ENCODE measurements at regions not wholly inside any gene's neighbourhood (a gene's known extent, or its start where the extent isn't known, plus 50 kb on each side); places are given as distances from the start of the nearest gene placed in this dataset.

DNA sequence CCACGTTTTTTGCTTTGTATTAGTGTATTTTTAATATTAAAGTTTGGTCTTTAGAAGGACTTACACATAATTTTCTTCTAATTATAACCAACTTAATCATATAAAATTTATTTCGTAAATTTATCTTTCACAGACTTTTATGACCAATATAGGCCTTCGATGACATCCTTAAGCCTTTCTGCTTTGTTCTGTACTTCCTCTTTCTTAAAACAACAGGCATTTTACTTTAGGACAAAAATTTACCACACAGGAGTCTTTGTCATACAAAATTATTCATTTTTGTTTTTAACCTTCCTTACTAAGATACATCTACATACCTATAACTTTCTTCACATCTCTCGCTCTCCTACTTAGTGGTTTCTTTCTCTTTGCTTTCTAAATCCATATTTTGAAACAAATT, 56.3 kb downstream of the RGS12 start:
- no peaks in the 10 kb centered on the region for H3K27me3 ChIP-seq (ENCODE audit: insufficient read depth, poor library complexity, severe bottlenecking)
- H3K4me3 ChIP-seq (replicated peaks; ENCODE audit: insufficient read depth, low read length): no peak overlapping the region
- DNase-seq (ENCODE audit: low read depth in 1 of 2, low spot score in 1 of 2): no peak
- no peak overlapping the region for H3K27ac ChIP-seq (replicated peaks)
- TF ChIP-seq, protein P1, sequence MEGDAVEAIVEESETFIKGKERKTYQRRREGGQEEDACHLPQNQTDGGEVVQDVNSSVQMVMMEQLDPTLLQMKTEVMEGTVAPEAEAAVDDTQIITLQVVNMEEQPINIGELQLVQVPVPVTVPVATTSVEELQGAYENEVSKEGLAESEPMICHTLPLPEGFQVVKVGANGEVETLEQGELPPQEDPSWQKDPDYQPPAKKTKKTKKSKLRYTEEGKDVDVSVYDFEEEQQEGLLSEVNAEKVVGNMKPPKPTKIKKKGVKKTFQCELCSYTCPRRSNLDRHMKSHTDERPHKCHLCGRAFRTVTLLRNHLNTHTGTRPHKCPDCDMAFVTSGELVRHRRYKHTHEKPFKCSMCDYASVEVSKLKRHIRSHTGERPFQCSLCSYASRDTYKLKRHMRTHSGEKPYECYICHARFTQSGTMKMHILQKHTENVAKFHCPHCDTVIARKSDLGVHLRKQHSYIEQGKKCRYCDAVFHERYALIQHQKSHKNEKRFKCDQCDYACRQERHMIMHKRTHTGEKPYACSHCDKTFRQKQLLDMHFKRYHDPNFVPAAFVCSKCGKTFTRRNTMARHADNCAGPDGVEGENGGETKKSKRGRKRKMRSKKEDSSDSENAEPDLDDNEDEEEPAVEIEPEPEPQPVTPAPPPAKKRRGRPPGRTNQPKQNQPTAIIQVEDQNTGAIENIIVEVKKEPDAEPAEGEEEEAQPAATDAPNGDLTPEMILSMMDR (IDR thresholded peaks at IDR 0.05; ENCODE audit: insufficient read depth, low read length): no peak
- TF ChIP-seq POLR2AphosphoS5 (IDR thresholded peaks at IDR 0.05; ENCODE audit: low read depth) (no peak), SPI1 (IDR thresholded peaks at IDR 0.05; ENCODE audit: borderline replicate concordance, low read depth) (peak; percentile 13; the same call in 1 of the 2 replicates)

DNA sequence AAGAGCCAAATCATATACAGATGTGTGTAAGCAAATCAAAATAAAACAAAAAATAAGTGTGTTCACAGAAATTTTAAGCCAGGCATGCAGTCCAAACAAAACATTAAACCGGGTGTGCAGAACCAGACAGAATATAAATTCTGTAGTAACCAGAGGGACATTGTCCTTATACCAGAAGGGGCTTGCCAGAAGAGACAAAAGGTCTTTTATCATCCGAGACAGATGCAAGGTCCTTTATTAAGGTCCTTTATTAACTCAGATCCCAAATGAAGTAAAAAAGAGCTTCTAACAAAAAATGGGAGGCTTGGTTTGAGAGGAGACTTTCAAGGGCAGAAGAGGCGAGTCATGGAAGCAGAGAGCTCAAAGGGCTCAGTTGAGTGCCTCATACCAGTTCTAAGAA, 59.2 kb downstream of the RGS12 start:
- no peak for TF ChIP-seq POLR2AphosphoS5 (IDR thresholded peaks at IDR 0.05; ENCODE audit: low read depth)
- no peak for TF ChIP-seq SPI1 (IDR thresholded peaks at IDR 0.05; ENCODE audit: borderline replicate concordance, low read depth)
- no peak for TF ChIP-seq GABPA (IDR thresholded peaks at IDR 0.05; ENCODE audit: low read depth)
- TF ChIP-seq, protein P1 (IDR thresholded peaks at IDR 0.05; ENCODE audit: insufficient read depth, low read length): no peak
- TF ChIP-seq, protein P2, sequence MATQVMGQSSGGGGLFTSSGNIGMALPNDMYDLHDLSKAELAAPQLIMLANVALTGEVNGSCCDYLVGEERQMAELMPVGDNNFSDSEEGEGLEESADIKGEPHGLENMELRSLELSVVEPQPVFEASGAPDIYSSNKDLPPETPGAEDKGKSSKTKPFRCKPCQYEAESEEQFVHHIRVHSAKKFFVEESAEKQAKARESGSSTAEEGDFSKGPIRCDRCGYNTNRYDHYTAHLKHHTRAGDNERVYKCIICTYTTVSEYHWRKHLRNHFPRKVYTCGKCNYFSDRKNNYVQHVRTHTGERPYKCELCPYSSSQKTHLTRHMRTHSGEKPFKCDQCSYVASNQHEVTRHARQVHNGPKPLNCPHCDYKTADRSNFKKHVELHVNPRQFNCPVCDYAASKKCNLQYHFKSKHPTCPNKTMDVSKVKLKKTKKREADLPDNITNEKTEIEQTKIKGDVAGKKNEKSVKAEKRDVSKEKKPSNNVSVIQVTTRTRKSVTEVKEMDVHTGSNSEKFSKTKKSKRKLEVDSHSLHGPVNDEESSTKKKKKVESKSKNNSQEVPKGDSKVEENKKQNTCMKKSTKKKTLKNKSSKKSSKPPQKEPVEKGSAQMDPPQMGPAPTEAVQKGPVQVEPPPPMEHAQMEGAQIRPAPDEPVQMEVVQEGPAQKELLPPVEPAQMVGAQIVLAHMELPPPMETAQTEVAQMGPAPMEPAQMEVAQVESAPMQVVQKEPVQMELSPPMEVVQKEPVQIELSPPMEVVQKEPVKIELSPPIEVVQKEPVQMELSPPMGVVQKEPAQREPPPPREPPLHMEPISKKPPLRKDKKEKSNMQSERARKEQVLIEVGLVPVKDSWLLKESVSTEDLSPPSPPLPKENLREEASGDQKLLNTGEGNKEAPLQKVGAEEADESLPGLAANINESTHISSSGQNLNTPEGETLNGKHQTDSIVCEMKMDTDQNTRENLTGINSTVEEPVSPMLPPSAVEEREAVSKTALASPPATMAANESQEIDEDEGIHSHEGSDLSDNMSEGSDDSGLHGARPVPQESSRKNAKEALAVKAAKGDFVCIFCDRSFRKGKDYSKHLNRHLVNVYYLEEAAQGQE (IDR thresholded peaks at IDR 0.05; ENCODE audit: insufficient replicate concordance, low read depth): no peak
- H3K27me3 ChIP-seq (ENCODE audit: insufficient read depth, poor library complexity, severe bottlenecking): no peaks in the 10 kb centered on the region
- DNase-seq (ENCODE audit: low read depth in 1 of 2, low spot score in 1 of 2): no peak
- no peak overlapping the region for H3K27ac ChIP-seq (replicated peaks)
- no peak overlapping the region for H3K4me3 ChIP-seq (replicated peaks; ENCODE audit: insufficient read depth, low read length)

DNA sequence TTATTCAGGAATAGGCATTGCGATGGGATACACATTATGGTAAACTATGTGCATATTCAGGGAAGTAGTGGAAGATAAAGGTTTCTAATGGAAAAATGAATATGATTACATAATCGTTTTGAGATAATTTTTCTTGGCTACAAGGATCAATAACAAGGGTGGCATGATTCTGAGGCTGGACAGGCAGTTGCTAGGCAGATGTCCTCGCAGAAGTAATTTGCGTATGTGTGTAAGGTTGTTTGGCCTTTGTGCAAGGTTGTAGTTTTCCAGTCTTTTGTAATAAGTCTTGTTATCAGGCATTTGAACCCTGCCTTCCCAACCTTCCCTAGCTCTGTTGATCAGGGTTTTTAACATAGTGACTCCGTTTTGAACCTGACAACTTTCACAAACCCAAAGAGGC, 59.7 kb downstream of the RGS12 start:
- TF ChIP-seq POLR2AphosphoS5 (IDR thresholded peaks at IDR 0.05; ENCODE audit: low read depth) (no peak), GABPA (IDR thresholded peaks at IDR 0.05; ENCODE audit: low read depth) (no peak), SPI1 (IDR thresholded peaks at IDR 0.05; ENCODE audit: borderline replicate concordance, low read depth) (no peak)
- TF ChIP-seq, protein P1 (IDR thresholded peaks at IDR 0.05; ENCODE audit: insufficient read depth, low read length): no peak
- TF ChIP-seq, protein P2 (IDR thresholded peaks at IDR 0.05; ENCODE audit: insufficient replicate concordance, low read depth): no peak

DNA sequence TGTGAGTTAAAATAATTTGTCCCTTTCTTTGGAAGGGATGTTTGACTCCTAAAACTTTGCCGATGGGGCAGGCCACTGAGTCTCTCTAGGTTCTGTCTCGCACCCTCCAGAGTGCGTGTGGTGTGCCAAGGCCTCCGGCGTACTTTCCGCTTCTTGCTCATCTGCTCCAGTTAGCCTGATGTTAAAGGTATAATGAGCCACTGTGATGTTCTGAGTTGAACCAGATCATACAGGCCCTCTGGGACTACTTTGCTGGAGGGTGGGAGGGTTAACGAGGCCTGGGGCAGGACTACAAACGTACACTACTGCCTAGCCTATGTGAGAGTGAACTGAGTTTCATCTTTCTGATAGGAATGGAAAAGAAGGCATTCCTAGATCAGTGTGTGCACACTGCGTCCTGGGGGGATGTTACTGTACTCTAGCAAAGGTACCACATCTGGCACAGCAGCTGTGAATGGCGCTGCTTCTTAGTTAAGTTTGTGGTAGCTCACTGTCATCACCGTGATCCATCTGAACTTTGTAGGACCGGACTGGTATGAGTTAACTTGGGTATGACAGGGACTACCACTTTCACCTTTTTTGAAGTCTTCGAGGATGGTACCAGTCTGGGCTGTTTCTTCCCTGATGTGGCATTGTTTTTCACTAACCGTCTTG, 60.2 kb downstream of the RGS12 start:
- no peak for DNase-seq (ENCODE audit: low read depth in 1 of 2, low spot score in 1 of 2)
- H3K4me3 ChIP-seq (replicated peaks; ENCODE audit: insufficient read depth, low read length): no peak overlapping the region
- no peaks in the 10 kb centered on the region for H3K27me3 ChIP-seq (ENCODE audit: insufficient read depth, poor library complexity, severe bottlenecking)
- H3K27ac ChIP-seq (replicated peaks): no peak overlapping the region
- TF ChIP-seq, protein P2 (IDR thresholded peaks at IDR 0.05; ENCODE audit: insufficient replicate concordance, low read depth): no peak
- no peak for TF ChIP-seq GABPA (IDR thresholded peaks at IDR 0.05; ENCODE audit: low read depth)
- TF ChIP-seq, protein P1 (IDR thresholded peaks at IDR 0.05; ENCODE audit: insufficient read depth, low read length): no peak
- no peak for TF ChIP-seq SPI1 (IDR thresholded peaks at IDR 0.05; ENCODE audit: borderline replicate concordance, low read depth)
- no peak for TF ChIP-seq POLR2AphosphoS5 (IDR thresholded peaks at IDR 0.05; ENCODE audit: low read depth)

More for the DNA sequence above, 59.7 kb downstream of the RGS12 start:
- H3K4me3 ChIP-seq (replicated peaks; ENCODE audit: insufficient read depth, low read length): no peak overlapping the region
- no peak for DNase-seq (ENCODE audit: low read depth in 1 of 2, low spot score in 1 of 2)
- H3K27me3 ChIP-seq (ENCODE audit: insufficient read depth, poor library complexity, severe bottlenecking): no peaks in the 10 kb centered on the region
- H3K27ac ChIP-seq (replicated peaks): no peak overlapping the region

Measured in HL-60 (cell line).